ENCODE measurements at regions not wholly inside any gene's neighbourhood (a gene's known extent, or its start where the extent isn't known, plus 50 kb on each side); places are given as distances from the start of the nearest gene placed in this dataset.

GRCh38 chr16:79769928-79770243 lies 169.3 kb upstream of the MAF start:
- TF ChIP-seq POLR2AphosphoS5 (IDR thresholded peaks at IDR 0.05) (no peak), POLR2A (IDR thresholded peaks at IDR 0.05; ENCODE audit: low read depth) (no peak), EP300 (IDR thresholded peaks at IDR 0.05) (no peak)
- TF ChIP-seq, protein P1, sequence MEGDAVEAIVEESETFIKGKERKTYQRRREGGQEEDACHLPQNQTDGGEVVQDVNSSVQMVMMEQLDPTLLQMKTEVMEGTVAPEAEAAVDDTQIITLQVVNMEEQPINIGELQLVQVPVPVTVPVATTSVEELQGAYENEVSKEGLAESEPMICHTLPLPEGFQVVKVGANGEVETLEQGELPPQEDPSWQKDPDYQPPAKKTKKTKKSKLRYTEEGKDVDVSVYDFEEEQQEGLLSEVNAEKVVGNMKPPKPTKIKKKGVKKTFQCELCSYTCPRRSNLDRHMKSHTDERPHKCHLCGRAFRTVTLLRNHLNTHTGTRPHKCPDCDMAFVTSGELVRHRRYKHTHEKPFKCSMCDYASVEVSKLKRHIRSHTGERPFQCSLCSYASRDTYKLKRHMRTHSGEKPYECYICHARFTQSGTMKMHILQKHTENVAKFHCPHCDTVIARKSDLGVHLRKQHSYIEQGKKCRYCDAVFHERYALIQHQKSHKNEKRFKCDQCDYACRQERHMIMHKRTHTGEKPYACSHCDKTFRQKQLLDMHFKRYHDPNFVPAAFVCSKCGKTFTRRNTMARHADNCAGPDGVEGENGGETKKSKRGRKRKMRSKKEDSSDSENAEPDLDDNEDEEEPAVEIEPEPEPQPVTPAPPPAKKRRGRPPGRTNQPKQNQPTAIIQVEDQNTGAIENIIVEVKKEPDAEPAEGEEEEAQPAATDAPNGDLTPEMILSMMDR (IDR thresholded peaks at IDR 0.05) = no peak

Data from esophagus muscularis mucosa (tissue), 4 donors.